Activated CD4-positive, alpha-beta T cell treated with anti-CD3 and anti-CD28 coated beads for 4 hours (primary cell): ENCODE measurements at regions not wholly inside any gene's neighbourhood (a gene's known extent, or its start where the extent isn't known, plus 50 kb on each side); places are given as distances from the start of the nearest gene placed in this dataset.

Experiments used
- DNase-seq, 2 donors: peaks; one replicate each; pipeline ENCODE4 v3.0.0-alpha.2; 2020

GRCh38 chr9:109953300-109953699 lies 173.3 kb downstream of the PALM2AKAP2 start:
- DNase-seq: no peak

- no peak for DNase-seq
Observed at GRCh38 chr9:109953813-109954497, 174.0 kb downstream of the PALM2AKAP2 start.

- no peak for DNase-seq
Observed at GRCh38 chr9:109956717-109957440, 176.9 kb downstream of the PALM2AKAP2 start.

- no peak for DNase-seq
Observed at GRCh38 chr9:109959679-109960078, 179.7 kb downstream of the PALM2AKAP2 start.

- no peak for DNase-seq
Observed at GRCh38 chr9:109961626-109962025, 181.6 kb downstream of the PALM2AKAP2 start.

- no peak for DNase-seq
Observed at GRCh38 chr9:109962215-109962614, 182.2 kb downstream of the PALM2AKAP2 start.

GRCh38 chr9:109963079-109963478 lies 183.1 kb downstream of the PALM2AKAP2 start:
- DNase-seq: no peak

- DNase-seq: no peak
Observed at GRCh38 chr9:109966643-109967368, 186.8 kb downstream of the PALM2AKAP2 start.

GRCh38 chr9:109967651-109968642 lies 187.9 kb downstream of the PALM2AKAP2 start:
- no peak for DNase-seq

- no peak for DNase-seq
Observed at GRCh38 chr9:109969011-109969410, 189.0 kb downstream of the PALM2AKAP2 start.

GRCh38 chr9:109969573-109970237 lies 189.7 kb downstream of the PALM2AKAP2 start:
- DNase-seq: no peak

GRCh38 chr9:109971226-109971625 lies 191.2 kb downstream of the PALM2AKAP2 start:
- DNase-seq: no peak

GRCh38 chr9:109972026-109972882 lies 192.3 kb downstream of the PALM2AKAP2 start:
- DNase-seq: no peak

GRCh38 chr9:109973336-109973735 lies 193.3 kb downstream of the PALM2AKAP2 start:
- DNase-seq: no peak

- peak in 1 of 2 donors; percentile 7 for DNase-seq
Observed at GRCh38 chr9:109974143-109974917, 194.3 kb downstream of the PALM2AKAP2 start.

GRCh38 chr9:109974918-109975276 lies 194.9 kb downstream of the PALM2AKAP2 start:
- DNase-seq: no peak

GRCh38 chr9:109975574-109976295 lies 195.7 kb downstream of the PALM2AKAP2 start:
- no peak for DNase-seq

- DNase-seq: no peak
Observed at GRCh38 chr9:109976303-109976702, 196.3 kb downstream of the PALM2AKAP2 start.

- no peak for DNase-seq
Observed at GRCh38 chr9:109977521-109977920, 197.5 kb downstream of the PALM2AKAP2 start.
